IMR-90 (cell line): ENCODE measurements at regions not wholly inside any gene's neighbourhood (a gene's known extent, or its start where the extent isn't known, plus 50 kb on each side); places are given as distances from the start of the nearest gene placed in this dataset.

Source experiments
- ATAC-seq: fragments of 200-7000 bp; cut with Tn5 transposase; 2 replicates; pipeline ENCODE4 v1.9.1; 2020; ENCODE audit warnings: low read depth, mild to moderate bottlenecking, moderate library complexity
- BruUV-seq: library from RNA; stranded (reverse); fragments of 400-500 nt; replicated peaks from 2 replicates; lab custom pipeline; 2021; lab: Mats Ljungman, UMichigan
- CTCF ChIA-PET: fragments of 300-600 bp; formaldehyde crosslinking; extraction: SDS; loops from one replicate; lab custom pipeline; 2021; ENCODE audit warnings: antibody characterized with exemption; lab: Yijun Ruan, JAX
- POLR2A ChIA-PET: fragments of 300-600 bp; sonication (Branson Sonifier 250); formaldehyde crosslinking; loops from one replicate; lab custom pipeline; 2022; ENCODE audit warnings: antibody characterized with exemption; ENCODE audit not compliant: unreplicated experiment; lab: Charles Lee
- DNase-seq: peaks from one replicate; pipeline ENCODE4 v3.0.0; 2013
- H2AFZ ChIP-seq: replicated peaks from 2 replicates; pipeline ENCODE3; 2013; ENCODE audit warnings: low read length, mild to moderate bottlenecking; ENCODE audit not compliant: poor library complexity
- H2AK5ac ChIP-seq: 2 replicates; pipeline ENCODE4 v1.6.1; 2013; ENCODE audit warnings: low read depth, low read length, inconsistent platforms
- H2AK9ac ChIP-seq: replicated peaks from 2 replicates; pipeline ENCODE3; 2013; ENCODE audit warnings: mild to moderate bottlenecking, low read depth, low read length, moderate library complexity; ENCODE audit not compliant: poor library complexity
- H2BK120ac ChIP-seq: 2 replicates; pipeline ENCODE4 v1.6.1; 2013; ENCODE audit warnings: low read depth, low read length, inconsistent platforms
- H2BK15ac ChIP-seq: 3 replicates; pipeline ENCODE4 v1.6.1; 2013; ENCODE audit warnings: low read depth, low read length, inconsistent platforms
- H2BK20ac ChIP-seq: 2 replicates; pipeline ENCODE4 v1.6.1; 2013; ENCODE audit warnings: low read depth, mild to moderate bottlenecking, inconsistent platforms, low read length, moderate library complexity
- H2BK5ac ChIP-seq: 2 replicates; pipeline ENCODE4 v1.6.1; 2013; ENCODE audit warnings: mild to moderate bottlenecking, low read depth, low read length, inconsistent platforms; ENCODE audit not compliant: poor library complexity, severe bottlenecking
- H3K14ac ChIP-seq: replicated peaks from 2 replicates; pipeline ENCODE4 v1.6.1; 2013; ENCODE audit warnings: low read depth, low read length, inconsistent platforms
- H3K18ac ChIP-seq: 2 replicates; pipeline ENCODE4 v1.6.1; 2013; ENCODE audit warnings: low read depth, low read length, control low read depth
- H3K23ac ChIP-seq: 2 replicates; pipeline ENCODE4 v1.6.1; 2013; ENCODE audit warnings: low read depth, low read length, inconsistent platforms
- H3K27ac ChIP-seq: 2 replicates; pipeline ENCODE4 v1.5.1; 2013; ENCODE audit warnings: mild to moderate bottlenecking, control low read depth, low read length; ENCODE audit not compliant: insufficient read depth
- H3K27me3 ChIP-seq: 2 replicates; pipeline ENCODE4 v1.6.1; 2013; ENCODE audit warnings: low read length; ENCODE audit not compliant: control insufficient read depth, insufficient read depth
- H3K36me3 ChIP-seq: 2 replicates; pipeline ENCODE4 v1.6.1; 2013; ENCODE audit warnings: low read length, mixed read lengths; ENCODE audit not compliant: control insufficient read depth, insufficient read depth
- H3K4ac ChIP-seq: 2 replicates; pipeline ENCODE4 v1.6.1; 2013; ENCODE audit warnings: low read depth, low read length, inconsistent platforms
- H3K4me1 ChIP-seq: 2 replicates; pipeline ENCODE4 v1.6.1; 2013; ENCODE audit warnings: low read length, mixed read lengths; ENCODE audit not compliant: control insufficient read depth, insufficient read depth
- H3K4me2 ChIP-seq: 2 replicates; pipeline ENCODE4 v1.6.1; 2013; ENCODE audit warnings: low read depth, mild to moderate bottlenecking, control low read depth, low read length, moderate library complexity
- H3K4me3 ChIP-seq: 2 replicates; pipeline ENCODE4 v1.5.1; 2013; ENCODE audit warnings: low read depth, mild to moderate bottlenecking, control low read depth, low read length, moderate library complexity; ENCODE audit not compliant: insufficient read depth
- H3K56ac ChIP-seq: 2 replicates; pipeline ENCODE4 v1.6.1; 2013; ENCODE audit warnings: low read length, inconsistent platforms; ENCODE audit not compliant: insufficient read depth; ENCODE audit errors: extremely low read depth
- H3K79me1 ChIP-seq, 2 experiments: 2 replicates each; pipeline ENCODE4 v1.6.1; 2013; ENCODE audit warnings: low read length in 2 of 2, inconsistent platforms in 1 of 2, low read depth in 1 of 2
- H3K9ac ChIP-seq: 2 replicates; pipeline ENCODE4 v1.6.1; 2013; ENCODE audit warnings: low read depth, low read length, control low read depth
- H3K9me1 ChIP-seq: 2 replicates; pipeline ENCODE4 v1.6.1; 2013; ENCODE audit warnings: low read length, inconsistent platforms; ENCODE audit not compliant: insufficient read depth
- H3K9me3 ChIP-seq: 2 replicates; pipeline ENCODE4 v1.6.1; 2013; ENCODE audit warnings: low read length; ENCODE audit not compliant: control insufficient read depth, insufficient read depth
- H4K20me1 ChIP-seq: 2 replicates; pipeline ENCODE4 v1.6.1; 2013; ENCODE audit warnings: low read length, inconsistent platforms; ENCODE audit not compliant: insufficient read depth
- H4K5ac ChIP-seq: 2 replicates; pipeline ENCODE4 v1.6.1; 2013; ENCODE audit warnings: mild to moderate bottlenecking, low read depth, low read length, control low read depth
- H4K8ac ChIP-seq, 2 experiments: 2 replicates each; pipeline ENCODE4 v1.6.1; 2013; ENCODE audit warnings: low read depth in 2 of 2, low read length in 2 of 2, control low read depth in 1 of 2, inconsistent platforms in 1 of 2
- H4K91ac ChIP-seq: 2 replicates; pipeline ENCODE4 v1.6.1; 2013; ENCODE audit warnings: low read depth, low read length, inconsistent platforms; ENCODE audit not compliant: insufficient read depth
- CEBPB ChIP-seq: IDR thresholded peaks from 2 replicates; pipeline ENCODE4 v1.6.1; 2012; ENCODE audit warnings: low read depth, low read length, improper control_type of control experiment
- FOS ChIP-seq: fragments of 150-350 bp; IDR thresholded peaks from 2 replicates; pipeline ENCODE4 v1.6.1; 2016; ENCODE audit warnings: low read depth, low read length
- MXI1 ChIP-seq: IDR thresholded peaks from 2 replicates; pipeline ENCODE4 v1.6.1; 2012; ENCODE audit warnings: low read depth, mild to moderate bottlenecking, low read length, moderate library complexity, borderline replicate concordance
- NFE2L2 ChIP-seq: fragments of 150-350 bp; IDR thresholded peaks from 2 replicates; pipeline ENCODE4 v1.6.1; 2016; ENCODE audit warnings: low read depth, mild to moderate bottlenecking, low read length
- POLR2A ChIP-seq: IDR thresholded peaks from 2 replicates; pipeline ENCODE4 v1.6.1; 2012; ENCODE audit warnings: mild to moderate bottlenecking, low read depth, low read length
- RAD21 ChIP-seq: IDR thresholded peaks from 2 replicates; pipeline ENCODE4 v1.6.1; 2012; ENCODE audit warnings: low read length, improper control_type of control experiment
- RCOR1 ChIP-seq: IDR thresholded peaks from 2 replicates; pipeline ENCODE4 v1.6.1; 2012; ENCODE audit warnings: mild to moderate bottlenecking, low read length, improper control_type of control experiment; ENCODE audit not compliant: insufficient replicate concordance
- SMC3 ChIP-seq: fragments of 150-350 bp; IDR thresholded peaks from 2 replicates; pipeline ENCODE4 v1.6.1; 2016; ENCODE audit warnings: low read depth, mild to moderate bottlenecking, antibody characterized with exemption, low read length, moderate library complexity
- WGBS, 2 experiments: methylation state at CpG; one replicate each; pipeline versions ENCODE4 v1.1.5 to v1.1.7; 2013; ENCODE audit warnings: missing lambda C conversion rate in 2 of 2; ENCODE audit not compliant: insufficient read length in 1 of 2; ENCODE audit errors: extremely low coverage in 2 of 2; 5-methylcytosine and 5-hydroxymethylcytosine counted together
- dilution Hi-C: fragments of 300-500 bp; cut with HindIII; formaldehyde crosslinking; loops from one replicate; pipeline ENCODE4 v1.14.3; 2018; ENCODE audit warnings: low sequenced_read_pairs; ENCODE audit not compliant: unreplicated experiment
- in situ Hi-C: fragments of 300-500 bp; cut with MboI; formaldehyde crosslinking; loops from 3 replicates; pipeline ENCODE4 v1.14.3; 2019; ENCODE audit warnings: low sequenced_read_pairs, inconsistent platforms, mixed read lengths
- intact Hi-C: fragments of 100-400 bp; cut with micrococcal nuclease; formaldehyde crosslinking; loops from 2 replicates; pipeline ENCODE4 v1.10.0; 2022
- TF ChIP-seq, protein P1 (sequence below): fragments of 150-350 bp; IDR thresholded peaks from 2 replicates; pipeline ENCODE4 v1.6.1; 2017; ENCODE audit warnings: mild to moderate bottlenecking, antibody characterized with exemption, low read length, low read depth
- TF ChIP-seq, protein P2 (sequence below): fragments of 150-350 bp; IDR thresholded peaks from 2 replicates; pipeline ENCODE4 v1.6.1; 2016; ENCODE audit warnings: low read depth, mild to moderate bottlenecking, low read length, moderate library complexity, borderline replicate concordance

DNA sequence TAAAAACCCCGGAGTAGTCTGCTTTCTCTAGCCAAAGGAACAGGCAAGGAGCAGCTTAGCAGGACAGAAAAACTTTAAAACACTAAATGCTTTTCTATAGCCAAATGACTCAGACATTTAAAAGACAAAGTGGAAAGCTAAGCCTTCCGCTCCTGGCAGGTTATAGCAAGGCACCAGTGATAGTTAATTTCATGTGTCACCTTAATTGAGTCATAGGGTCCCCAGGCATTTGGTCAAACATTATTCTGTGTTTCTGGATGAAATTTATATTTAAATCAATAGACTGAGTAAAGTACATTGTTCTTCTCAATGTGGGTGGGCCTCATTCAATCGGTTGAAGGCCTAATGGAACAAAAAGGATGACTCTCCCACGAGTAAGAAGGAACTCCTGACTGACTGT lies 885.7 kb upstream of the ADGRL3 start:
- BruUV-seq: no TSS peak
- no peak for DNase-seq
- intact Hi-C loops: no loop called here
- H3K36me3 ChIP-seq: no peaks in the 10 kb centered on the region
- H4K20me1 ChIP-seq: no peaks in the 10 kb centered on the region
- no peak overlapping the region for H4K91ac ChIP-seq
- H2BK5ac ChIP-seq: no peak overlapping the region
- no peak overlapping the region for H3K56ac ChIP-seq
- H4K8ac ChIP-seq: no peak overlapping the region
- no peak overlapping the region for H2BK15ac ChIP-seq
- no peak for TF ChIP-seq RCOR1
- no peak for TF ChIP-seq RAD21
- TF ChIP-seq, protein P1, sequence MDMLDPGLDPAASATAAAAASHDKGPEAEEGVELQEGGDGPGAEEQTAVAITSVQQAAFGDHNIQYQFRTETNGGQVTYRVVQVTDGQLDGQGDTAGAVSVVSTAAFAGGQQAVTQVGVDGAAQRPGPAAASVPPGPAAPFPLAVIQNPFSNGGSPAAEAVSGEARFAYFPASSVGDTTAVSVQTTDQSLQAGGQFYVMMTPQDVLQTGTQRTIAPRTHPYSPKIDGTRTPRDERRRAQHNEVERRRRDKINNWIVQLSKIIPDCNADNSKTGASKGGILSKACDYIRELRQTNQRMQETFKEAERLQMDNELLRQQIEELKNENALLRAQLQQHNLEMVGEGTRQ: no peak
- TF ChIP-seq NFE2L2: no peak
- TF ChIP-seq, protein P2, sequence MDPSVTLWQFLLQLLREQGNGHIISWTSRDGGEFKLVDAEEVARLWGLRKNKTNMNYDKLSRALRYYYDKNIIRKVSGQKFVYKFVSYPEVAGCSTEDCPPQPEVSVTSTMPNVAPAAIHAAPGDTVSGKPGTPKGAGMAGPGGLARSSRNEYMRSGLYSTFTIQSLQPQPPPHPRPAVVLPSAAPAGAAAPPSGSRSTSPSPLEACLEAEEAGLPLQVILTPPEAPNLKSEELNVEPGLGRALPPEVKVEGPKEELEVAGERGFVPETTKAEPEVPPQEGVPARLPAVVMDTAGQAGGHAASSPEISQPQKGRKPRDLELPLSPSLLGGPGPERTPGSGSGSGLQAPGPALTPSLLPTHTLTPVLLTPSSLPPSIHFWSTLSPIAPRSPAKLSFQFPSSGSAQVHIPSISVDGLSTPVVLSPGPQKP: no peak
- TF ChIP-seq CEBPB: no peak
- TF ChIP-seq FOS: no peak
- no peak for TF ChIP-seq POLR2A
- TF ChIP-seq MXI1: no peak
- TF ChIP-seq SMC3: no peak
- no peak overlapping the region for H2BK120ac ChIP-seq
- H3K4me3 ChIP-seq: no peak overlapping the region
- no peaks in the 10 kb centered on the region for H3K27me3 ChIP-seq
- in situ Hi-C loops: no loop called here
- no peak overlapping the region for H3K27ac ChIP-seq
- dilution Hi-C loops: no loop called here
- ChIA-PET CTCF (interaction anchor here (0.6 kb wide), 1 partner anchor 141 kb away, joined by 3 read pairs; no protein-coding TSS in a partner anchor), POLR2A (no interaction called here)
- no peak overlapping the region for H3K14ac ChIP-seq
- no peaks in the 10 kb centered on the region for H3K4me1 ChIP-seq
- H3K9ac ChIP-seq: no peak overlapping the region
- H3K23ac ChIP-seq: no peak overlapping the region
- no peak overlapping the region for H3K4ac ChIP-seq
- no peak overlapping the region for H2AFZ ChIP-seq
- H2BK20ac ChIP-seq: no peak overlapping the region
- H4K5ac ChIP-seq: no peak overlapping the region
- H3K79me1 ChIP-seq: no peaks in the 10 kb centered on the region
- no peak overlapping the region for H3K4me2 ChIP-seq
- no peak overlapping the region for H2AK9ac ChIP-seq
- no peaks in the 10 kb centered on the region for H3K9me3 ChIP-seq
- no peak overlapping the region for H3K18ac ChIP-seq
- no peak for ATAC-seq
- 40% methylated on average over 1 of the region's 4 CpGs; no CpG with 5 or more reads in 1 of the 2 experiments for WGBS, 2 experiments
- H3K9me1 ChIP-seq: no peaks in the 10 kb centered on the region
- no peak overlapping the region for H2AK5ac ChIP-seq
